Panc1 (cell line): ENCODE measurements at regions not wholly inside any gene's neighbourhood (a gene's known extent, or its start where the extent isn't known, plus 50 kb on each side); places are given as distances from the start of the nearest gene placed in this dataset.

ENCODE experiments used
- ATAC-seq: fragments of 200-7000 bp; cut with Tn5 transposase; 2 replicates; pipeline ENCODE4 v1.9.1; 2020; ENCODE audit warnings: mild to moderate bottlenecking, moderate library complexity
- BruUV-seq: library from RNA; stranded (reverse); fragments of 400-500 nt; replicated peaks from 2 replicates; lab custom pipeline; 2021; lab: Mats Ljungman, UMichigan
- CTCF ChIA-PET: fragments of 300-600 bp; sonication (Branson Sonifier 250); formaldehyde crosslinking; loops from one replicate; lab custom pipeline; 2022; ENCODE audit warnings: antibody characterized with exemption; lab: Charles Lee
- POLR2A ChIA-PET: fragments of 300-600 bp; sonication (Branson Sonifier 250); formaldehyde crosslinking; loops from one replicate; lab custom pipeline; 2022; ENCODE audit warnings: antibody characterized with exemption; lab: Charles Lee
- DNase-seq: peaks from one replicate; pipeline ENCODE4 v3.0.0-alpha.2; 2010; ENCODE audit warnings: low read depth, low spot score
- H3K27ac ChIP-seq: 2 replicates; pipeline ENCODE4 v1.5.1; 2011; ENCODE audit warnings: mild to moderate bottlenecking, low read length, inconsistent platforms
- H3K27me3 ChIP-seq: fragments of 200-500 bp; sonication (Bioruptor generic); 2 replicates; pipeline ENCODE4 v1.6.0; 2014; ENCODE audit warnings: low read length, inconsistent platforms; ENCODE audit not compliant: control insufficient read depth, insufficient read depth
- H3K36me3 ChIP-seq: fragments of 200-500 bp; sonication (Bioruptor generic); 2 replicates; pipeline ENCODE4 v1.5.1; 2014; ENCODE audit warnings: inconsistent platforms, mild to moderate bottlenecking, low read length, moderate library complexity; ENCODE audit not compliant: control insufficient read depth, insufficient read depth
- H3K4me1 ChIP-seq: 2 replicates; pipeline ENCODE4 v1.5.1; 2011; ENCODE audit warnings: inconsistent platforms, mild to moderate bottlenecking, low read length, moderate library complexity; ENCODE audit not compliant: control insufficient read depth, insufficient read depth
- H3K4me3 ChIP-seq, 2 experiments: 2 replicates each; pipeline ENCODE4 v1.5.1; 2011 to 2012; ENCODE audit warnings: low read depth in 2 of 2, low read length in 2 of 2, mild to moderate bottlenecking in 2 of 2, inconsistent platforms in 1 of 2, moderate library complexity in 1 of 2
- H3K9me3 ChIP-seq: fragments of 200-500 bp; sonication (Bioruptor generic); 2 replicates; pipeline ENCODE4 v1.5.1; 2014; ENCODE audit warnings: low read depth, mild to moderate bottlenecking, inconsistent platforms, low read length, moderate library complexity; ENCODE audit not compliant: control insufficient read depth, insufficient read depth
- CTCF ChIP-seq: fragments of 450-650 bp; IDR thresholded peaks from 2 replicates; pipeline ENCODE4 v1.5.1; 2017; ENCODE audit warnings: mild to moderate bottlenecking
- POLR2AphosphoS5 ChIP-seq: IDR thresholded peaks from 2 replicates; pipeline ENCODE4 v1.6.1; 2012; ENCODE audit warnings: mild to moderate bottlenecking, low read depth, low read length, moderate library complexity
- SIN3A ChIP-seq: IDR thresholded peaks from 2 replicates; pipeline ENCODE4 v1.6.1; 2012; ENCODE audit warnings: low read depth, mild to moderate bottlenecking, low read length, moderate library complexity, borderline replicate concordance; ENCODE audit not compliant: insufficient read depth
- TCF7L2 ChIP-seq: IDR thresholded peaks from 2 replicates; pipeline ENCODE4 v1.6.1; 2011; ENCODE audit warnings: mild to moderate bottlenecking, low read depth, low read length, inconsistent platforms
- in situ Hi-C: cut with HindIII; loops from 2 replicates; pipeline ENCODE4 v1.10.0; 2016; ENCODE audit warnings: low sequenced_read_pairs, low pct_unique_long_range_greater_than_20kb
- intact Hi-C: fragments of 100-400 bp; cut with micrococcal nuclease; formaldehyde crosslinking; loops from one replicate; pipeline ENCODE4 v1.10.0; 2022; ENCODE audit not compliant: unreplicated experiment
- TF ChIP-seq, protein P1 (sequence below), 2 experiments: IDR thresholded peaks; 2 replicates each; pipeline ENCODE4 v1.6.1; 2011 to 2012; ENCODE audit warnings: low read depth in 2 of 2, control low read depth in 1 of 2, low read length in 1 of 2, mild to moderate bottlenecking in 1 of 2, moderate library complexity in 1 of 2; ENCODE audit not compliant: insufficient read depth in 1 of 2

DNA sequence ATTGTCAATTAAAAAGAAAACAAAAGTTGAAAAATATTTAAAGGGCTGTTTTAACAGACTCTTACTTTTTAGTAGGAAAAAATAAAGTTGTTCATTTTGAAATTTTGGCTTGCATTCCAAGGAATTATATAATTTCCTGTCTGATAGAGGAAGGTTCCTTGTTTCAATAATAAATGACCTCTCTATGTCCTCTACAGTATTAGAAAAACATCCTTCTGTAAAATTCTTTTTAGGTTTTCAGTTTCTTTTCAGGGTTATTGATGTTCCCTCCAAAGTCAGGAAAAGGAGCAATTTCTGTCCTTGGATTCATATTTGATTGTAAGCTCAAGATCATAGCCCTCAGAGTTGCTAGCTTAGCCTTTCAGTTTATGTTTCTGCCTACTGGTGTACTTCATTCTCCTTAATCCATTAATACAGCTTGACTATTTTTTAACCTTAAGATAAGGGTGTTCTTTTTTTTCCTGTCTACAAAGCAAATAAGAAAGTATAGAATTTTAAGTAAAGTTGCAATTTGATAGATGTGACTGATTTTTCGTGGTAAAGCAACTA, 125.2 kb upstream of the COL3A1 start:
- Histone ChIP-seq H3K27ac (no peak overlapping the region), H3K9me3 (no peaks in the 10 kb centered on the region), H3K36me3 (no peaks in the 10 kb centered on the region), H3K4me1 (no peaks in the 10 kb centered on the region), H3K4me3 (no peak overlapping the region), H3K27me3 (no peaks in the 10 kb centered on the region)
- ChIA-PET CTCF (no interaction called here), POLR2A (no interaction called here)
- no peak for DNase-seq
- TF ChIP-seq SIN3A (no peak), POLR2AphosphoS5 (no peak), TCF7L2 (no peak), CTCF (no peak)
- TF ChIP-seq, protein P1, sequence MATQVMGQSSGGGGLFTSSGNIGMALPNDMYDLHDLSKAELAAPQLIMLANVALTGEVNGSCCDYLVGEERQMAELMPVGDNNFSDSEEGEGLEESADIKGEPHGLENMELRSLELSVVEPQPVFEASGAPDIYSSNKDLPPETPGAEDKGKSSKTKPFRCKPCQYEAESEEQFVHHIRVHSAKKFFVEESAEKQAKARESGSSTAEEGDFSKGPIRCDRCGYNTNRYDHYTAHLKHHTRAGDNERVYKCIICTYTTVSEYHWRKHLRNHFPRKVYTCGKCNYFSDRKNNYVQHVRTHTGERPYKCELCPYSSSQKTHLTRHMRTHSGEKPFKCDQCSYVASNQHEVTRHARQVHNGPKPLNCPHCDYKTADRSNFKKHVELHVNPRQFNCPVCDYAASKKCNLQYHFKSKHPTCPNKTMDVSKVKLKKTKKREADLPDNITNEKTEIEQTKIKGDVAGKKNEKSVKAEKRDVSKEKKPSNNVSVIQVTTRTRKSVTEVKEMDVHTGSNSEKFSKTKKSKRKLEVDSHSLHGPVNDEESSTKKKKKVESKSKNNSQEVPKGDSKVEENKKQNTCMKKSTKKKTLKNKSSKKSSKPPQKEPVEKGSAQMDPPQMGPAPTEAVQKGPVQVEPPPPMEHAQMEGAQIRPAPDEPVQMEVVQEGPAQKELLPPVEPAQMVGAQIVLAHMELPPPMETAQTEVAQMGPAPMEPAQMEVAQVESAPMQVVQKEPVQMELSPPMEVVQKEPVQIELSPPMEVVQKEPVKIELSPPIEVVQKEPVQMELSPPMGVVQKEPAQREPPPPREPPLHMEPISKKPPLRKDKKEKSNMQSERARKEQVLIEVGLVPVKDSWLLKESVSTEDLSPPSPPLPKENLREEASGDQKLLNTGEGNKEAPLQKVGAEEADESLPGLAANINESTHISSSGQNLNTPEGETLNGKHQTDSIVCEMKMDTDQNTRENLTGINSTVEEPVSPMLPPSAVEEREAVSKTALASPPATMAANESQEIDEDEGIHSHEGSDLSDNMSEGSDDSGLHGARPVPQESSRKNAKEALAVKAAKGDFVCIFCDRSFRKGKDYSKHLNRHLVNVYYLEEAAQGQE (IDR thresholded peaks at IDR 0.05; ENCODE audit: insufficient read depth in 1 of 2, low read depth in 2 of 2, low read length in 1 of 2): no peak
- in situ Hi-C loops: no loop called here
- no peak for ATAC-seq
- BruUV-seq: no TSS peak
- intact Hi-C loops: no loop called here

- POLR2A ChIA-PET: no interaction called here
- no peaks in the 10 kb centered on the region for H3K9me3 ChIP-seq
- BruUV-seq: no TSS peak
- H3K4me3 ChIP-seq: no peak overlapping the region
- no peak overlapping the region for H3K27ac ChIP-seq
- ATAC-seq (no peak), DNase-seq (no peak)
- intact Hi-C loops (no loop called here), in situ Hi-C loops (no loop called here)
- TF ChIP-seq POLR2AphosphoS5: no peak
- no peak for TF ChIP-seq SIN3A
- no peak for TF ChIP-seq TCF7L2
- TF ChIP-seq CTCF: no peak
- TF ChIP-seq, protein P1 (IDR thresholded peaks at IDR 0.05; ENCODE audit: insufficient read depth in 1 of 2, low read depth in 2 of 2, low read length in 1 of 2): no peak
- no peaks in the 10 kb centered on the region for H3K27me3 ChIP-seq
- H3K36me3 ChIP-seq: no peaks in the 10 kb centered on the region
- H3K4me1 ChIP-seq: no peaks in the 10 kb centered on the region
- CTCF ChIA-PET: no interaction called here
These were observed 123.4 kb upstream of the COL3A1 start for GRCh38 chr2:188850786-188851185.
